Tibial artery (tissue), 4 donors: ENCODE measurements at regions not wholly inside any gene's neighbourhood (a gene's known extent, or its start where the extent isn't known, plus 50 kb on each side); places are given as distances from the start of the nearest gene placed in this dataset.

Source experiments
- DNase-seq, 2 donors: peaks; one replicate each; pipeline ENCODE4 v3.0.0-alpha.2; 2019
- H3K27ac ChIP-seq, 2 donors: fragments of 200-600 bp; sonication (generic) in 1 of 2; 1 replicate in 1 of 2; 2 replicates in 1 of 2; pipeline ENCODE4 v1.5.1; 2018 to 2019; ENCODE audit warnings: mild to moderate bottlenecking in 1 of 2
- H3K27me3 ChIP-seq, 2 donors: fragments of 200-600 bp; sonication (generic) in 1 of 2; one replicate each; pipeline versions ENCODE4 v1.5.1 to v1.6.0; 2016 to 2019
- H3K36me3 ChIP-seq, 3 donors: fragments of 200-600 bp; sonication (generic) in 2 of 3; one replicate each; pipeline ENCODE4 v1.5.1; 2016 to 2019; ENCODE audit warnings: mild to moderate bottlenecking in 2 of 3
- H3K4me1 ChIP-seq, 4 donors: fragments of 200-600 bp; sonication (generic) in 2 of 4; 1 replicate in 3 of 4; 2 replicates in 1 of 4; pipeline ENCODE4 v1.5.1; 2016 to 2019
- H3K4me3 ChIP-seq, 2 donors: fragments of 200-600 bp; sonication (generic) in 1 of 2; 1 replicate in 1 of 2; 2 replicates in 1 of 2; pipeline ENCODE4 v1.5.1; 2018 to 2019; ENCODE audit warnings: mild to moderate bottlenecking in 2 of 2
- H3K9me3 ChIP-seq, 3 donors: fragments of 200-600 bp; sonication (generic) in 1 of 3; one replicate each; pipeline ENCODE4 v1.5.1; 2016 to 2019
- intact Hi-C: fragments of 100-400 bp; cut with DNase I; formaldehyde crosslinking; loops from one replicate; pipeline ENCODE4 v1.15.0; 2023; ENCODE audit warnings: low total_unique reads
- TF ChIP-seq, protein P1 (sequence below), 2 experiments: fragments of 200-600 bp in 1 of 2; fragments of 450-650 bp in 1 of 2; IDR thresholded peaks; one replicate each; pipeline ENCODE4 v1.5.1; 2017 to 2019; ENCODE audit warnings: antibody characterized with exemption in 2 of 2, mild to moderate bottlenecking in 1 of 2, moderate library complexity in 1 of 2

DNA sequence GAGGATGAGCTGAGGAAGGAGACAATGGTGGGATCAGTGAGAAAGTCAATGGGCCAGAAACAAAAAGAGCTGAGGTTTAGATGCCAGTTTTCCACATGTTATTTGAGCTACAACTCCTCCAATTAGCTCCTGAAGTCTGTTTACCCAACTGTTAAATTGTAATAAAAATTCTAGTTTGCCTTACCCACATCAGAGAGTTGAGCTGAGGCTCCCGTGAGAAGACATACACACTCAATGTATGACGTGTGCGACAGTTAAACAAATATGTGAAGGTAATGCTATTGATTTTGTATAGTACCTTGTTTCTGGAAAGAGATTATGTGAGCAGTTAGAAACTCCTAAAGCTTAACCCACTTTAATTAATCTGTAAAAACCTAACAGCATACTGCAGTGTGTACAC lies 318.1 kb upstream of the GRM7 start:
- DNase-seq, result no peak
- no peak overlapping the region for H3K4me3 ChIP-seq
- H3K27me3 ChIP-seq, result no peaks in the 10 kb centered on the region
- no peaks in the 10 kb centered on the region for H3K4me1 ChIP-seq
- TF ChIP-seq, protein P1, sequence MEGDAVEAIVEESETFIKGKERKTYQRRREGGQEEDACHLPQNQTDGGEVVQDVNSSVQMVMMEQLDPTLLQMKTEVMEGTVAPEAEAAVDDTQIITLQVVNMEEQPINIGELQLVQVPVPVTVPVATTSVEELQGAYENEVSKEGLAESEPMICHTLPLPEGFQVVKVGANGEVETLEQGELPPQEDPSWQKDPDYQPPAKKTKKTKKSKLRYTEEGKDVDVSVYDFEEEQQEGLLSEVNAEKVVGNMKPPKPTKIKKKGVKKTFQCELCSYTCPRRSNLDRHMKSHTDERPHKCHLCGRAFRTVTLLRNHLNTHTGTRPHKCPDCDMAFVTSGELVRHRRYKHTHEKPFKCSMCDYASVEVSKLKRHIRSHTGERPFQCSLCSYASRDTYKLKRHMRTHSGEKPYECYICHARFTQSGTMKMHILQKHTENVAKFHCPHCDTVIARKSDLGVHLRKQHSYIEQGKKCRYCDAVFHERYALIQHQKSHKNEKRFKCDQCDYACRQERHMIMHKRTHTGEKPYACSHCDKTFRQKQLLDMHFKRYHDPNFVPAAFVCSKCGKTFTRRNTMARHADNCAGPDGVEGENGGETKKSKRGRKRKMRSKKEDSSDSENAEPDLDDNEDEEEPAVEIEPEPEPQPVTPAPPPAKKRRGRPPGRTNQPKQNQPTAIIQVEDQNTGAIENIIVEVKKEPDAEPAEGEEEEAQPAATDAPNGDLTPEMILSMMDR (IDR thresholded peaks at IDR 0.05), result no peak
- peaks cover 0 to 6% (median 0%) of the 10 kb centered on the region in 3 donors for H3K9me3 ChIP-seq
- intact Hi-C loops, result no loop called here
- no peaks in the 10 kb centered on the region for H3K36me3 ChIP-seq
- H3K27ac ChIP-seq, result no peak overlapping the region

DNA sequence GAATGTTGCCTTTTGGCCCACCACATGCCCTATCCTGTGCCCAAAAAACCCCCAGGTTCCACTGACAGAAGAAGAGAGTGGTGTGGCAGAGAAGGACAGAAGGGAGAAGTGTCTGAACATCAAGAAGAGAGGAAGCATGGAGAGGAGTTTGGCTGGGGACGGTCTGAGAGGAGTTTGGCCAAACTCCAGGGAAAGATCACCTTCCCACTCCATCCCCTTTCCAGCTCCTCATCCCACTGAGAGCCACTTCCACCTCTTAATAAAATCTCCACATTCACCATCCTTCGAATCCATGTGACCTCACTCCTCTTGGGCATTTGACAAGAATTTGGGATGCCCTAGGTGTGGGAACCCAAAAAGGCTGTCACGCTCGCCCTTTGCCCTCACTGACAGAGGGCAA lies 311.6 kb upstream of the GRM7 start:
- peaks cover 4 to 10% (median 6%) of the 10 kb centered on the region in 3 donors for H3K9me3 ChIP-seq
- DNase-seq, result no peak
- no peaks in the 10 kb centered on the region for H3K4me1 ChIP-seq
- H3K27me3 ChIP-seq, result no peaks in the 10 kb centered on the region
- TF ChIP-seq, protein P1 (IDR thresholded peaks at IDR 0.05), result no peak
- no peak overlapping the region for H3K27ac ChIP-seq
- intact Hi-C loops, result no loop called here
- H3K4me3 ChIP-seq, result no peak overlapping the region
- no peaks in the 10 kb centered on the region for H3K36me3 ChIP-seq

DNA sequence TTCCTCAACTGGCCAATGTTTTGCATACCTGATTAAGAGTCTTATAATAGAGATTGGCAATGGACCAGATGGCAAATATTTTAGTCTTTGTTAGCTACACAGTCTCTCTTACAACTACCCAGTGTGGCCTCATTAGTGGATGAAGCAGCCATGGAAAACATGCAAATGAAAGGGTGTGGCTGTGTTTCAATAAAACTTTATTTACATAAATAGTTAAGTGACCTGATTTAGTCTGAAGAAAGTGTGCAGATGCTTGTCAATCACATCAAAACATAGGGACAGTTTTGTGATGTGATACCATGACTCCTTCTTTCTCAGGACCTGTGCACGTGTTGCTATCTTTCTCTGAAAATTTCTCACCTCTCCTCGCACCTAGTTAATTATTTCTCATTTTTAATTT lies 309.8 kb upstream of the GRM7 start:
- peaks cover 4 to 10% (median 6%) of the 10 kb centered on the region in 3 donors for H3K9me3 ChIP-seq
- DNase-seq, result no peak
- intact Hi-C loops, result no loop called here
- H3K27me3 ChIP-seq, result no peaks in the 10 kb centered on the region
- no peak overlapping the region for H3K4me3 ChIP-seq
- TF ChIP-seq, protein P1 (IDR thresholded peaks at IDR 0.05), result no peak
- H3K36me3 ChIP-seq, result no peaks in the 10 kb centered on the region
- H3K4me1 ChIP-seq, result no peaks in the 10 kb centered on the region
- no peak overlapping the region for H3K27ac ChIP-seq

DNA sequence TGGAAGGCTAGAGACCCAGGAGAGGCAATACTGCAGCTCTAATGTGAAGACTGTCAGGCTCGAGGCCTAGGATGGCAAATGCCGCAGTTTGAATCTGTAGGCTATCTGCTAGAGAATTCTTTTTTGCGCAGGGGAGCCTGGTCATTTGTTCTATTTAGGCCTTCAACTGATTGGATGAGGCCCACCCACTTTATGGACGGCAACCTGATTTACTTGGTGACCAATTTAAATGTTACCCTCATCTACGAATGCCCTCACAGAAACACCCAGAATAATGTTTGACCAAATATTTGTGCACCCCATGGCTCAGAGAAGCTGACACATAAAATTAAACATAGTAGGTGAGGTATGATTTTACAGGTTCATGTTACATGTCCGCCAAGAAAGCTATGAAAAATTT lies 300.7 kb upstream of the GRM7 start:
- intact Hi-C loops, result no loop called here
- H3K4me1 ChIP-seq, result no peaks in the 10 kb centered on the region
- no peaks in the 10 kb centered on the region for H3K9me3 ChIP-seq
- H3K36me3 ChIP-seq, result no peaks in the 10 kb centered on the region
- no peak overlapping the region for H3K27ac ChIP-seq
- H3K27me3 ChIP-seq, result no peaks in the 10 kb centered on the region
- no peak overlapping the region for H3K4me3 ChIP-seq
- TF ChIP-seq, protein P1 (IDR thresholded peaks at IDR 0.05), result no peak
- DNase-seq, result no peak

DNA sequence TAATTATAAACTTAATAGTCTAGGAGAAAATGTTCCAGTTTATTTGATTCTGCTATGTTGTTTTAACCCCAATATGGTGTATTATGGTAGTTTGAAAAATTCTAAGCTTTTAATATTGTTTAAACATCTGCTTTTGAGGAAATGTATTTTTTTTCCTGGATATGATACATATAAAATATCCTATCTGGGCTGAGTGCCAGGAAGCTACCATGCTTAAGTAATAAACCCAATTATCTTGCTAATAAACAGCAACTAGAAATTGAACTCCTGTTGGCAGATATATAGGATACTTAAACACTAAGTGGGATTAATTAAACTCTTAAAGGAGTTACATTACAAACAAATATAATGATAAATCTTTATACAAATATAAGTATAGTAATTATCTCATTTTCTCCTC lies 293.7 kb upstream of the GRM7 start:
- intact Hi-C loops, result no loop called here
- no peaks in the 10 kb centered on the region for H3K4me1 ChIP-seq
- TF ChIP-seq, protein P1 (IDR thresholded peaks at IDR 0.05), result no peak

DNA sequence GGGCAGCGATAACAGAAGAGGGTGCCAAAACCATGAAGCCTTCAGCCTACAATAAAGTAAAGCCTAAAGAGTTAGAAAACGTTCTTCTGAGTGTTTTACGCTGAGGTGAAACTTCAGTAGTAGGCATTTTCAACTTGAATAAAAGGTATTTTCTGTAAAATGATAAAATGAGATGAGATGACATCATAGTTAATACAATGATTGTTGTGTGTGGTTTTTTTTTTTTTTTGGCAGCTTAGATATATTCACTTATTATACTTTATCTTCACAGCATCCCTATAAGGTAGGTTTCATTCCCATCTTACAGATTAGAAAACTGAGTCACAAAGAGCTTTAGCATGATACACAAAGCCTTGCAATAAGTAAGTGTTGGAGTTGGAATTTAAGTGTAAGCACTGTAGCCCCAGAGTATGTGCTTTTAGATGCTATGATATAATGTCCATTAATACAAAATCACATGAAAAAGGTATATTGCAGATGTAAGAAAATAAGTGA lies 291.9 kb upstream of the GRM7 start:
- TF ChIP-seq, protein P1 (IDR thresholded peaks at IDR 0.05), result no peak
- Histone ChIP-seq H3K4me1 (no peaks in the 10 kb centered on the region), H3K4me3 (no peak overlapping the region), H3K27me3 (no peaks in the 10 kb centered on the region), H3K27ac (no peak overlapping the region), H3K9me3 (no peaks in the 10 kb centered on the region), H3K36me3 (no peaks in the 10 kb centered on the region)
- DNase-seq, result no peak
- intact Hi-C loops, result no loop called here

More for the DNA sequence above, 293.7 kb upstream of the GRM7 start:
- no peaks in the 10 kb centered on the region for H3K27me3 ChIP-seq
- H3K9me3 ChIP-seq, result no peaks in the 10 kb centered on the region
- H3K27ac ChIP-seq, result no peak overlapping the region
- H3K4me3 ChIP-seq, result no peak overlapping the region
- no peak for DNase-seq
- no peaks in the 10 kb centered on the region for H3K36me3 ChIP-seq
